K562 (cell line): ENCODE measurements at regions not wholly inside any gene's neighbourhood (a gene's known extent, or its start where the extent isn't known, plus 50 kb on each side); places are given as distances from the start of the nearest gene placed in this dataset.

ENCODE experiments used
- BCOR ChIP-seq: fragments of 450-650 bp; IDR thresholded peaks from 2 replicates; pipeline ENCODE4 v1.6.1; 2016
- BRF1 ChIP-seq: IDR thresholded peaks from 3 replicates; pipeline ENCODE4 v1.6.1; 2011; ENCODE audit warnings: borderline replicate concordance, mild to moderate bottlenecking; ENCODE audit not compliant: insufficient read length; ENCODE audit errors: extremely low read depth
- CXXC5 ChIP-seq: fragments of 250-450 bp; sonication (Bioruptor Pico); IDR thresholded peaks from 2 replicates; pipeline ENCODE4 v1.8.0; 2022; ENCODE audit warnings: inconsistent platforms, mild to moderate bottlenecking, moderate library complexity
- HNRNPLL ChIP-seq: fragments of 200-400 bp; formaldehyde crosslinking; IDR thresholded peaks from 2 replicates; pipeline ENCODE4 v1.6.1; 2017; ENCODE audit warnings: low read length, low read depth, mild to moderate bottlenecking; ENCODE audit not compliant: poor library complexity, severe bottlenecking
- KAT7 ChIP-seq: sonication (generic); formaldehyde crosslinking; IDR thresholded peaks from 2 replicates; pipeline ENCODE4 v1.8.0; 2022; ENCODE audit warnings: missing genetic modification reagents, mild to moderate bottlenecking, borderline replicate concordance
- KDM4B ChIP-seq, 2 experiments: fragments of 450-650 bp in 1 of 2; sonication (generic) in 1 of 2; IDR thresholded peaks; 2 replicates each; pipeline ENCODE4 v1.6.1; 2016 to 2017; ENCODE audit warnings: borderline replicate concordance in 2 of 2, antibody characterized with exemption in 1 of 2, low read depth in 1 of 2, mild to moderate bottlenecking in 1 of 2
- KDM5B ChIP-seq: fragments of 200-600 bp; sonication (generic); IDR thresholded peaks from 2 replicates; pipeline ENCODE4 v1.6.1; 2012; ENCODE audit warnings: low read depth, mild to moderate bottlenecking, moderate library complexity, low read length, control low read depth, inconsistent platforms; ENCODE audit not compliant: insufficient replicate concordance
- MTF1 ChIP-seq: fragments of 250-450 bp; sonication (Bioruptor Pico); IDR thresholded peaks from 2 replicates; pipeline ENCODE4 v1.9.0; 2021; ENCODE audit warnings: moderate library complexity, mild to moderate bottlenecking, inconsistent platforms, borderline replicate concordance
- PRMT5 ChIP-seq: sonication (generic); formaldehyde crosslinking; IDR thresholded peaks from 2 replicates; pipeline ENCODE4 v1.5.0; 2020; ENCODE audit warnings: missing genetic modification reagents
- ZC3H4 ChIP-seq: sonication (generic); formaldehyde crosslinking; IDR thresholded peaks from 2 replicates; pipeline ENCODE4 v1.9.0; 2021; ENCODE audit warnings: missing genetic modification reagents, borderline replicate concordance
- ZNF140 ChIP-seq: fragments of 250-450 bp; sonication (Bioruptor Pico); IDR thresholded peaks from 2 replicates; pipeline ENCODE4 v1.8.0; 2021; ENCODE audit warnings: moderate library complexity, mild to moderate bottlenecking, inconsistent platforms
- ZNF175 ChIP-seq: fragments of 200-800 bp; sonication (Bioruptor generic); IDR thresholded peaks from 2 replicates; pipeline ENCODE4 v1.6.1; 2016; ENCODE audit warnings: low read depth, mild to moderate bottlenecking, missing genetic modification characterization, missing compliant biosample characterization
- ZNF384 ChIP-seq: IDR thresholded peaks from 2 replicates; pipeline ENCODE4 v1.6.1; 2012; ENCODE audit warnings: low read depth, low read length, improper control_type of control experiment
- ZNF584 ChIP-seq: fragments of 200-800 bp; sonication (Bioruptor generic); IDR thresholded peaks from 2 replicates; pipeline ENCODE4 v1.6.1; 2016; ENCODE audit warnings: low read depth, mild to moderate bottlenecking, missing genetic modification characterization, missing compliant biosample characterization
- ZNF830 ChIP-seq: fragments of 250-450 bp; sonication (Bioruptor Pico); IDR thresholded peaks from 2 replicates; pipeline ENCODE4 v1.5.0; 2021; ENCODE audit warnings: mild to moderate bottlenecking
- TF ChIP-seq, protein P1 (sequence below): sonication (generic); formaldehyde crosslinking; IDR thresholded peaks from 2 replicates; pipeline ENCODE4 v1.8.1; 2023; ENCODE audit warnings: mild to moderate bottlenecking, missing genetic modification reagents
- TF ChIP-seq, protein P2 (sequence below): sonication (generic); formaldehyde crosslinking; IDR thresholded peaks from 2 replicates; pipeline ENCODE4 v1.8.1; 2023; ENCODE audit warnings: mild to moderate bottlenecking, missing genetic modification reagents
- TF ChIP-seq, protein P3 (sequence below): sonication (generic); formaldehyde crosslinking; IDR thresholded peaks from 2 replicates; pipeline ENCODE4 v1.4.0; 2020; ENCODE audit warnings: mild to moderate bottlenecking, missing genetic modification reagents
- TF ChIP-seq, protein P4 (sequence below): fragments of 250-450 bp; sonication (Bioruptor Pico); IDR thresholded peaks from 2 replicates; pipeline ENCODE4 v1.9.0; 2021; ENCODE audit warnings: mild to moderate bottlenecking

DNA sequence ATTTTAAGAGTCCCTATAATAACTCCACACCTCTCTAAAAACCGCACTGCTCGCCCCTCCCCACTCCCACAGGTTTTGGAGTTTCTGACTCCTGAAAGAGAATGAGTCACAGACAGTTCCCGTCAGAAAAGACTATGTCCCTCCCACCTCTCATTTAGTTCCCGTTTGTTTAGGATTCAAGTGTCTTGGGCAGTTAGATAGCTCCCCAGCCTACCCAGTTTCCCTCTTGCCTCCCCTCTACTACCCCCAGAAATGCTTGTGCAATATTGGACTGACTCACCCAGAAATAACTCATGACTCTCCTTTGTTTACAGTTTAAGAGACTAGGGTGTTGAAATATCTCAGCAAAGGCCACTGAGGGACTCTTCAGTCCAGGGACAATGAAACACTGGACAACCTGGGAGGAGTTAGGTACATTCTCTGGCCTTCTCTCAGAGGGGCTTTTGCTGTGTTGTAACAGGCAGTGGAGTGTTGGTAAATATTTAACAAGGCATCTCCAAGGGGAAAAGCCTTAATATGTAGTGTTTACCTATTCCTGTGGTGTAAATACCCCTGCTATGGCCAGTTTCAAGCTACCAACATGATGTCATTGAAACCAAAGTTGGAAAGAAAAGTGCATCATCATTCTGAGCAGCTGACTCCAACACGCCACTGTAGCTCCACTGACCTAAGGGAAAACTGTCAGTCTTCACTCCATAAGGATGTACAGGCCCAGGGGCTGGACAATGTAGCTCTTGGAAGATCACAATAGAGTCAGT is 96.1 kb upstream of the CHD2 start (continued):
- TF ChIP-seq KAT7 (CRISPR knock-in tag): peak; percentile 76; the same call in 1 of the 2 replicates
- TF ChIP-seq BCOR: 0 out of 2 replicates have a peak, but pooled peaks have one; percentile 16
- TF ChIP-seq ZNF584 (CRISPR knock-in tag): peak; percentile 84; the same call in 1 of the 2 replicates
- TF ChIP-seq HNRNPLL: no peak
- TF ChIP-seq, protein P1, sequence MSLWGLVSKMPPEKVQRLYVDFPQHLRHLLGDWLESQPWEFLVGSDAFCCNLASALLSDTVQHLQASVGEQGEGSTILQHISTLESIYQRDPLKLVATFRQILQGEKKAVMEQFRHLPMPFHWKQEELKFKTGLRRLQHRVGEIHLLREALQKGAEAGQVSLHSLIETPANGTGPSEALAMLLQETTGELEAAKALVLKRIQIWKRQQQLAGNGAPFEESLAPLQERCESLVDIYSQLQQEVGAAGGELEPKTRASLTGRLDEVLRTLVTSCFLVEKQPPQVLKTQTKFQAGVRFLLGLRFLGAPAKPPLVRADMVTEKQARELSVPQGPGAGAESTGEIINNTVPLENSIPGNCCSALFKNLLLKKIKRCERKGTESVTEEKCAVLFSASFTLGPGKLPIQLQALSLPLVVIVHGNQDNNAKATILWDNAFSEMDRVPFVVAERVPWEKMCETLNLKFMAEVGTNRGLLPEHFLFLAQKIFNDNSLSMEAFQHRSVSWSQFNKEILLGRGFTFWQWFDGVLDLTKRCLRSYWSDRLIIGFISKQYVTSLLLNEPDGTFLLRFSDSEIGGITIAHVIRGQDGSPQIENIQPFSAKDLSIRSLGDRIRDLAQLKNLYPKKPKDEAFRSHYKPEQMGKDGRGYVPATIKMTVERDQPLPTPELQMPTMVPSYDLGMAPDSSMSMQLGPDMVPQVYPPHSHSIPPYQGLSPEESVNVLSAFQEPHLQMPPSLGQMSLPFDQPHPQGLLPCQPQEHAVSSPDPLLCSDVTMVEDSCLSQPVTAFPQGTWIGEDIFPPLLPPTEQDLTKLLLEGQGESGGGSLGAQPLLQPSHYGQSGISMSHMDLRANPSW (CRISPR knock-in tag): no peak
- TF ChIP-seq CXXC5 (CRISPR knock-in tag): peak; percentile 23; the same call in 1 of the 2 replicates
- TF ChIP-seq KDM5B: no peak
- TF ChIP-seq ZNF384: no peak
- no peak for TF ChIP-seq ZNF830 (CRISPR knock-in tag)
- TF ChIP-seq KDM4B (IDR thresholded peaks at IDR 0.05; ENCODE audit: borderline replicate concordance in 2 of 2, low read depth in 1 of 2): no peak
- TF ChIP-seq PRMT5 (CRISPR knock-in tag): no peak
- TF ChIP-seq ZNF175: peak; percentile 88
- no peak for TF ChIP-seq MTF1 (CRISPR knock-in tag)
- TF ChIP-seq, protein P2, sequence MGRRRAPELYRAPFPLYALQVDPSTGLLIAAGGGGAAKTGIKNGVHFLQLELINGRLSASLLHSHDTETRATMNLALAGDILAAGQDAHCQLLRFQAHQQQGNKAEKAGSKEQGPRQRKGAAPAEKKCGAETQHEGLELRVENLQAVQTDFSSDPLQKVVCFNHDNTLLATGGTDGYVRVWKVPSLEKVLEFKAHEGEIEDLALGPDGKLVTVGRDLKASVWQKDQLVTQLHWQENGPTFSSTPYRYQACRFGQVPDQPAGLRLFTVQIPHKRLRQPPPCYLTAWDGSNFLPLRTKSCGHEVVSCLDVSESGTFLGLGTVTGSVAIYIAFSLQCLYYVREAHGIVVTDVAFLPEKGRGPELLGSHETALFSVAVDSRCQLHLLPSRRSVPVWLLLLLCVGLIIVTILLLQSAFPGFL (CRISPR knock-in tag): no peak
- TF ChIP-seq ZNF140 (CRISPR knock-in tag): no peak
- TF ChIP-seq, protein P3, sequence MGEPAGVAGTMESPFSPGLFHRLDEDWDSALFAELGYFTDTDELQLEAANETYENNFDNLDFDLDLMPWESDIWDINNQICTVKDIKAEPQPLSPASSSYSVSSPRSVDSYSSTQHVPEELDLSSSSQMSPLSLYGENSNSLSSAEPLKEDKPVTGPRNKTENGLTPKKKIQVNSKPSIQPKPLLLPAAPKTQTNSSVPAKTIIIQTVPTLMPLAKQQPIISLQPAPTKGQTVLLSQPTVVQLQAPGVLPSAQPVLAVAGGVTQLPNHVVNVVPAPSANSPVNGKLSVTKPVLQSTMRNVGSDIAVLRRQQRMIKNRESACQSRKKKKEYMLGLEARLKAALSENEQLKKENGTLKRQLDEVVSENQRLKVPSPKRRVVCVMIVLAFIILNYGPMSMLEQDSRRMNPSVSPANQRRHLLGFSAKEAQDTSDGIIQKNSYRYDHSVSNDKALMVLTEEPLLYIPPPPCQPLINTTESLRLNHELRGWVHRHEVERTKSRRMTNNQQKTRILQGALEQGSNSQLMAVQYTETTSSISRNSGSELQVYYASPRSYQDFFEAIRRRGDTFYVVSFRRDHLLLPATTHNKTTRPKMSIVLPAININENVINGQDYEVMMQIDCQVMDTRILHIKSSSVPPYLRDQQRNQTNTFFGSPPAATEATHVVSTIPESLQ (CRISPR knock-in tag): no peak
- TF ChIP-seq BRF1: no peak
- TF ChIP-seq, protein P4, sequence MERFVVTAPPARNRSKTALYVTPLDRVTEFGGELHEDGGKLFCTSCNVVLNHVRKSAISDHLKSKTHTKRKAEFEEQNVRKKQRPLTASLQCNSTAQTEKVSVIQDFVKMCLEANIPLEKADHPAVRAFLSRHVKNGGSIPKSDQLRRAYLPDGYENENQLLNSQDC (CRISPR knock-in tag): no peak
- peak; percentile 21; the same call in 1 of the 2 replicates for TF ChIP-seq ZC3H4 (CRISPR knock-in tag)
